H9 (cell line): ENCODE measurements at regions not wholly inside any gene's neighbourhood (a gene's known extent, or its start where the extent isn't known, plus 50 kb on each side); places are given as distances from the start of the nearest gene placed in this dataset.

Experiments used
- DNase-seq: peaks from one replicate; pipeline ENCODE4 v3.0.0-alpha.2; 2017
- H2AFZ ChIP-seq: one replicate; pipeline ENCODE4 v1.6.1; 2013; ENCODE audit warnings: mild to moderate bottlenecking, low read length, control low read depth, moderate library complexity
- H2AK5ac ChIP-seq: 2 replicates; pipeline ENCODE4 v1.6.1; 2013; ENCODE audit warnings: low read length, control low read depth, mixed read lengths; ENCODE audit not compliant: insufficient read length
- H2BK120ac ChIP-seq: one replicate; pipeline ENCODE4 v1.6.1; 2013; ENCODE audit warnings: low read depth, mild to moderate bottlenecking, low read length, control low read depth, inconsistent platforms; ENCODE audit not compliant: poor library complexity, severe bottlenecking
- H2BK12ac ChIP-seq: 2 replicates; pipeline ENCODE4 v1.6.1; 2013; ENCODE audit warnings: low read length, control low read depth, mixed read lengths, low read depth; ENCODE audit not compliant: insufficient read length
- H2BK15ac ChIP-seq: 2 replicates; pipeline ENCODE4 v1.6.1; 2013; ENCODE audit warnings: low read depth, low read length, control low read depth
- H2BK20ac ChIP-seq: one replicate; pipeline ENCODE4 v1.6.1; 2013; ENCODE audit warnings: low read depth, mild to moderate bottlenecking, low read length, control low read depth, inconsistent platforms; ENCODE audit not compliant: poor library complexity, severe bottlenecking
- H2BK5ac ChIP-seq: 2 replicates; pipeline ENCODE4 v1.6.1; 2013; ENCODE audit warnings: low read length, control low read depth, mixed read lengths; ENCODE audit not compliant: insufficient read length
- H3K14ac ChIP-seq: 2 replicates; pipeline ENCODE4 v1.6.1; 2013; ENCODE audit warnings: low read length, control low read depth; ENCODE audit not compliant: insufficient read depth
- H3K18ac ChIP-seq: 2 replicates; pipeline ENCODE4 v1.6.1; 2013; ENCODE audit warnings: low read depth, mild to moderate bottlenecking, mixed read lengths, low read length, control low read depth; ENCODE audit not compliant: insufficient read length
- H3K23ac ChIP-seq: 2 replicates; pipeline ENCODE4 v1.6.1; 2013; ENCODE audit warnings: low read length, control low read depth, mixed read lengths, low read depth; ENCODE audit not compliant: insufficient read length
- H3K23me2 ChIP-seq: 2 replicates; pipeline ENCODE4 v1.6.1; 2013; ENCODE audit warnings: low read depth, mild to moderate bottlenecking, mixed read lengths, low read length, control low read depth; ENCODE audit not compliant: insufficient read length, poor library complexity, severe bottlenecking
- H3K27ac ChIP-seq: 2 replicates; pipeline ENCODE4 v1.5.1; 2013; ENCODE audit warnings: low read length, control low read depth, mixed read lengths, low read depth; ENCODE audit not compliant: insufficient read length
- H3K27me3 ChIP-seq: 2 replicates; pipeline ENCODE4 v1.6.1; 2013; ENCODE audit warnings: low read length, control low read depth, inconsistent platforms; ENCODE audit not compliant: insufficient read depth
- H3K4ac ChIP-seq: 2 replicates; pipeline ENCODE4 v1.6.1; 2013; ENCODE audit warnings: low read depth, mild to moderate bottlenecking, control low read depth, inconsistent platforms, low read length, moderate library complexity
- H3K4me1 ChIP-seq: 2 replicates; pipeline ENCODE4 v1.6.1; 2013; ENCODE audit warnings: low read length, control low read depth, inconsistent platforms; ENCODE audit not compliant: insufficient read depth
- H3K4me2 ChIP-seq: 2 replicates; pipeline ENCODE4 v1.6.1; 2013; ENCODE audit warnings: low read length, control low read depth, mixed read lengths; ENCODE audit not compliant: insufficient read length, insufficient read depth
- H3K56ac ChIP-seq: 2 replicates; pipeline ENCODE4 v1.6.1; 2013; ENCODE audit warnings: low read depth, mild to moderate bottlenecking, mixed read lengths, low read length, control low read depth; ENCODE audit not compliant: insufficient read length
- H3K79me1 ChIP-seq: 2 replicates; pipeline ENCODE4 v1.6.1; 2013; ENCODE audit warnings: low read depth, mild to moderate bottlenecking, moderate library complexity, low read length, control low read depth, inconsistent platforms; ENCODE audit not compliant: insufficient read depth, poor library complexity, severe bottlenecking
- H3K79me2 ChIP-seq: 2 replicates; pipeline ENCODE4 v1.6.1; 2013; ENCODE audit warnings: low read length, control low read depth, inconsistent platforms; ENCODE audit not compliant: insufficient read depth
- H3K9ac ChIP-seq: 2 replicates; pipeline ENCODE4 v1.6.1; 2013; ENCODE audit warnings: low read length, control low read depth, mixed read lengths; ENCODE audit not compliant: insufficient read length; ENCODE audit errors: extremely low read depth
- H3K9me3 ChIP-seq: one replicate; pipeline ENCODE4 v1.6.1; 2013; ENCODE audit warnings: low read depth, low read length, inconsistent platforms; ENCODE audit not compliant: control insufficient read depth
- H3T11ph ChIP-seq: one replicate; pipeline ENCODE4 v1.6.1; 2013; ENCODE audit warnings: mild to moderate bottlenecking, low read length, control low read depth, inconsistent platforms
- H4K20me1 ChIP-seq: one replicate; pipeline ENCODE4 v1.6.1; 2013; ENCODE audit not compliant: control insufficient read depth, insufficient read length, insufficient read depth
- H4K5ac ChIP-seq: 2 replicates; pipeline ENCODE4 v1.6.1; 2013; ENCODE audit warnings: low read depth, mild to moderate bottlenecking, mixed read lengths, low read length, control low read depth; ENCODE audit not compliant: insufficient read length
- H4K8ac ChIP-seq: replicated peaks from 2 replicates; pipeline ENCODE4 v1.6.1; 2013; ENCODE audit warnings: low read length, control low read depth, mixed read lengths, low read depth; ENCODE audit not compliant: insufficient read length
- H4K91ac ChIP-seq: 2 replicates; pipeline ENCODE4 v1.6.1; 2013; ENCODE audit warnings: low read depth, mild to moderate bottlenecking, moderate library complexity, mixed read lengths, low read length, control low read depth; ENCODE audit not compliant: insufficient read length
- H3K27ac Mint-ChIP-seq, 3 experiments: 2 replicates in 2 of 3; 3 replicates in 1 of 3; pipeline ENCODE4 v1.8.0; 2020 to 2021; ENCODE audit warnings: mixed read lengths in 3 of 3, mild to moderate bottlenecking in 1 of 3, moderate library complexity in 1 of 3
- H3K27me3 Mint-ChIP-seq: 2 replicates; pipeline ENCODE4 v1.8.0; 2021; ENCODE audit warnings: low read depth, mild to moderate bottlenecking, moderate library complexity, mixed read lengths
- H3K36me3 Mint-ChIP-seq, 3 experiments: 2 replicates in 2 of 3; 3 replicates in 1 of 3; pipeline ENCODE4 v1.8.0; 2020 to 2021; ENCODE audit warnings: low read depth in 3 of 3, mixed read lengths in 3 of 3; ENCODE audit not compliant: insufficient read depth in 1 of 3
- H3K4me1 Mint-ChIP-seq, 2 experiments: 2 replicates each; pipeline ENCODE4 v1.8.0; 2020; ENCODE audit warnings: mixed read lengths in 2 of 2
- H3K4me3 Mint-ChIP-seq, 2 experiments: 2 replicates in 1 of 2; 3 replicates in 1 of 2; pipeline ENCODE4 v1.8.0; 2020 to 2021; ENCODE audit warnings: mild to moderate bottlenecking in 2 of 2, mixed read lengths in 2 of 2, moderate library complexity in 1 of 2
- H3K9me3 Mint-ChIP-seq, 2 experiments: 2 replicates in 1 of 2; 3 replicates in 1 of 2; pipeline ENCODE4 v1.8.0; 2020; ENCODE audit warnings: mild to moderate bottlenecking in 2 of 2, mixed read lengths in 2 of 2, moderate library complexity in 1 of 2
- WGBS: extraction: QIAGEN DNeasy Blood & Tissue Kit; methylation state at CpG from one replicate; pipeline ENCODE4 v1.1.7; 2013; ENCODE audit warnings: missing lambda C conversion rate, low lambda C conversion rate, mixed read lengths; ENCODE audit not compliant: insufficient read length; ENCODE audit errors: extremely low coverage; 5-methylcytosine and 5-hydroxymethylcytosine counted together
- TF ChIP-seq, protein P1 (sequence below): fragments of 200-600 bp; sonication (generic); conservative IDR thresholded peaks from 3 replicates; pipeline ENCODE4 v1.8.0; 2021; ENCODE audit warnings: antibody characterized with exemption, mild to moderate bottlenecking

DNA sequence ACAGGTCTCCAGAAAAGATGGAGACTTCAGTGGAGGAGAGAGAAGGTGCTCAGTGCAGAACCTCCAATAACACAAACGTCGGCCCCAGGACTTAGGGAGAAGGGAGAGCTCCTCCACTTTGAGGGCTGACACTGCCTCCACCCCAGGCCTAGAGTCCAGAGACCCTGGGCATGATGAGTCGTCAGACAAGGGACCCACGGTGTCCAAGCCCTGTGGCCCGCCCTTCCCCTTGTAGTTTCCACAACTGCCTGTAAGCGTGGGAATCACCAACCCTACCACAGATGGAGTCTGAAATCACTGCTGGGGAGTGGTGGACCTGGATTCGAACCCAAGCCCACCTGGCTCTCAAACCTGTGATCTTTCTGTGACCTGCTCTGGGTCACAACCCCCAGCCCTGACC, 281.1 kb downstream of the NPHP4 start:
- H3K27ac ChIP-seq: no peak overlapping the region
- H3K14ac ChIP-seq: no peak overlapping the region
- no peak overlapping the region for H4K8ac ChIP-seq
- H3K27me3 Mint-ChIP-seq: peaks cover 9% of the 10 kb centered on the region
- no peak overlapping the region for H4K91ac ChIP-seq
- no peak overlapping the region for H3K4me3 Mint-ChIP-seq
- H2BK12ac ChIP-seq: no peak overlapping the region
- H2AFZ ChIP-seq: no peak overlapping the region
- no peak overlapping the region for H3K4ac ChIP-seq
- no peak overlapping the region for H3K56ac ChIP-seq
- TF ChIP-seq, protein P1, sequence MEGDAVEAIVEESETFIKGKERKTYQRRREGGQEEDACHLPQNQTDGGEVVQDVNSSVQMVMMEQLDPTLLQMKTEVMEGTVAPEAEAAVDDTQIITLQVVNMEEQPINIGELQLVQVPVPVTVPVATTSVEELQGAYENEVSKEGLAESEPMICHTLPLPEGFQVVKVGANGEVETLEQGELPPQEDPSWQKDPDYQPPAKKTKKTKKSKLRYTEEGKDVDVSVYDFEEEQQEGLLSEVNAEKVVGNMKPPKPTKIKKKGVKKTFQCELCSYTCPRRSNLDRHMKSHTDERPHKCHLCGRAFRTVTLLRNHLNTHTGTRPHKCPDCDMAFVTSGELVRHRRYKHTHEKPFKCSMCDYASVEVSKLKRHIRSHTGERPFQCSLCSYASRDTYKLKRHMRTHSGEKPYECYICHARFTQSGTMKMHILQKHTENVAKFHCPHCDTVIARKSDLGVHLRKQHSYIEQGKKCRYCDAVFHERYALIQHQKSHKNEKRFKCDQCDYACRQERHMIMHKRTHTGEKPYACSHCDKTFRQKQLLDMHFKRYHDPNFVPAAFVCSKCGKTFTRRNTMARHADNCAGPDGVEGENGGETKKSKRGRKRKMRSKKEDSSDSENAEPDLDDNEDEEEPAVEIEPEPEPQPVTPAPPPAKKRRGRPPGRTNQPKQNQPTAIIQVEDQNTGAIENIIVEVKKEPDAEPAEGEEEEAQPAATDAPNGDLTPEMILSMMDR: no peak
- H3K79me1 ChIP-seq: no peaks in the 10 kb centered on the region
- no peak for DNase-seq
- H2BK20ac ChIP-seq: no peak overlapping the region
- H3K23ac ChIP-seq: no peak overlapping the region
- H3K9me3 ChIP-seq: no peaks in the 10 kb centered on the region
- H3K9me3 Mint-ChIP-seq: peaks cover 14% of the 10 kb centered on the region in 2 experiments
- H4K20me1 ChIP-seq: no peaks in the 10 kb centered on the region
- no peak overlapping the region for H3K9ac ChIP-seq
- peaks cover 0 to 12% (median 1%) of the 10 kb centered on the region in 3 experiments; a peak in 2 of 7 replicates for H3K36me3 Mint-ChIP-seq
- no peak overlapping the region for H4K5ac ChIP-seq
- no peak overlapping the region for H3T11ph ChIP-seq
- no peak overlapping the region for H3K27ac Mint-ChIP-seq
- no CpG with 5 or more reads among the region's 7 CpGs for WGBS
- H3K79me2 ChIP-seq: no peaks in the 10 kb centered on the region
- no peak overlapping the region for H2AK5ac ChIP-seq
- peaks cover 8 to 12% of the 10 kb centered on the region in 2 experiments for H3K4me1 Mint-ChIP-seq
- no peak overlapping the region for H2BK15ac ChIP-seq
- H3K4me2 ChIP-seq: no peak overlapping the region
- no peak overlapping the region for H2BK5ac ChIP-seq
- H3K18ac ChIP-seq: no peak overlapping the region
- no peaks in the 10 kb centered on the region; the same call in 1 of the 2 replicates for H3K4me1 ChIP-seq
- no peaks in the 10 kb centered on the region for H3K27me3 ChIP-seq
- H3K23me2 ChIP-seq: no peaks in the 10 kb centered on the region
- no peak overlapping the region for H2BK120ac ChIP-seq
